A673 (cell line): ENCODE measurements at regions not wholly inside any gene's neighbourhood (a gene's known extent, or its start where the extent isn't known, plus 50 kb on each side); places are given as distances from the start of the nearest gene placed in this dataset.

Source experiments
- BruUV-seq: library from RNA; stranded (reverse); fragments of 400-500 nt; replicated peaks from 2 replicates; lab custom pipeline; 2021; lab: Mats Ljungman, UMichigan
- CTCF ChIA-PET: fragments of 300-600 bp; sonication (Branson Sonifier 250); formaldehyde crosslinking; loops from one replicate; lab custom pipeline; 2022; ENCODE audit warnings: antibody characterized with exemption; lab: Charles Lee
- POLR2A ChIA-PET: fragments of 300-600 bp; sonication (Branson Sonifier 250); formaldehyde crosslinking; loops from one replicate; lab custom pipeline; 2022; ENCODE audit warnings: antibody characterized with exemption; ENCODE audit not compliant: low non-redundant PET; lab: Charles Lee
- DNase-seq: peaks from one replicate; pipeline ENCODE4 v3.0.0-alpha.2; 2015; ENCODE audit warnings: low spot score
- H3K27ac ChIP-seq: fragments of 200-600 bp; sonication (generic); 2 replicates; pipeline ENCODE4 v1.5.1; 2016; ENCODE audit warnings: mixed run types, low read depth, mild to moderate bottlenecking, mixed read lengths, antibody characterized with exemption, low read length; ENCODE audit not compliant: poor library complexity, severe bottlenecking
- H3K27me3 ChIP-seq: fragments of 200-600 bp; sonication (generic); replicated peaks from 2 replicates; pipeline ENCODE4 v1.6.1; 2017; ENCODE audit warnings: mixed run types, low read depth, mild to moderate bottlenecking, mixed read lengths, antibody characterized with exemption, low read length; ENCODE audit not compliant: insufficient read depth, poor library complexity
- H3K36me3 ChIP-seq: fragments of 200-600 bp; sonication (generic); 2 replicates; pipeline ENCODE4 v1.6.1; 2016; ENCODE audit warnings: mixed run types, mild to moderate bottlenecking, mixed read lengths, antibody characterized with exemption, low read length; ENCODE audit not compliant: insufficient read depth, poor library complexity, severe bottlenecking
- H3K4me1 ChIP-seq: fragments of 200-600 bp; sonication (generic); 2 replicates; pipeline ENCODE4 v1.6.1; 2017; ENCODE audit warnings: mixed run types, mild to moderate bottlenecking, mixed read lengths, antibody characterized with exemption, low read length; ENCODE audit not compliant: insufficient read depth, poor library complexity, severe bottlenecking
- H3K4me3 ChIP-seq: fragments of 200-600 bp; sonication (generic); 2 replicates; pipeline ENCODE4 v1.5.1; 2016; ENCODE audit warnings: low read depth, mixed run types, mild to moderate bottlenecking, mixed read lengths, low read length; ENCODE audit not compliant: poor library complexity, severe bottlenecking
- H3K9me3 ChIP-seq: fragments of 200-600 bp; sonication (generic); 2 replicates; pipeline ENCODE4 v1.6.1; 2016; ENCODE audit warnings: mixed run types, low read depth, mild to moderate bottlenecking, mixed read lengths, antibody characterized with exemption, low read length; ENCODE audit not compliant: poor library complexity, severe bottlenecking
- CTCF ChIP-seq: fragments of 300-800, 200-600 bp; sonication (generic); conservative IDR thresholded peaks from 2 replicates; pipeline ENCODE4 v1.5.1; 2017; ENCODE audit warnings: low read depth, mild to moderate bottlenecking, antibody characterized with exemption, low read length, moderate library complexity, mixed read lengths
- EZH2 ChIP-seq: fragments of 200-600 bp; sonication (generic); IDR thresholded peaks from 2 replicates; pipeline ENCODE4 v1.6.1; 2017; ENCODE audit warnings: borderline replicate concordance, low read depth, mild to moderate bottlenecking, mixed read lengths, antibody characterized with exemption, low read length; ENCODE audit not compliant: poor library complexity, severe bottlenecking
- intact Hi-C: fragments of 100-400 bp; cut with micrococcal nuclease; formaldehyde crosslinking; loops from one replicate; pipeline ENCODE4 v1.10.0; 2022; ENCODE audit not compliant: unreplicated experiment

- H3K27me3 ChIP-seq: no peaks in the 10 kb centered on the region
- ChIA-PET CTCF (no interaction called here), POLR2A (no interaction called here)
- DNase-seq: no peak
- no peaks in the 10 kb centered on the region for H3K9me3 ChIP-seq
- no peak for TF ChIP-seq CTCF
- TF ChIP-seq EZH2: no peak
- intact Hi-C loops: no loop called here
- H3K4me1 ChIP-seq: no peaks in the 10 kb centered on the region
- no TSS peak for BruUV-seq
- H3K27ac ChIP-seq: no peak overlapping the region
- no peaks in the 10 kb centered on the region for H3K36me3 ChIP-seq
- no peak overlapping the region for H3K4me3 ChIP-seq
Measured at GRCh38 chr1:222919478-222919865, 104.6 kb downstream of the DISP1 start.

GRCh38 chr1:222920169-222920568, 105.3 kb downstream of the DISP1 start:
- no TSS peak for BruUV-seq
- H3K4me3 ChIP-seq: no peak overlapping the region

GRCh38 chr1:222921945-222922344, 107.1 kb downstream of the DISP1 start:
- no TSS peak for BruUV-seq
- intact Hi-C loops: no loop called here
- POLR2A ChIA-PET: no interaction called here

More at GRCh38 chr1:222920169-222920568, 105.3 kb downstream of the DISP1 start:
- POLR2A ChIA-PET: no interaction called here
- TF ChIP-seq EZH2: no peak
- TF ChIP-seq CTCF: no peak
- intact Hi-C loops: no loop called here
- no peaks in the 10 kb centered on the region for H3K36me3 ChIP-seq
- H3K4me1 ChIP-seq: no peaks in the 10 kb centered on the region
- no peak for DNase-seq
- no peaks in the 10 kb centered on the region for H3K27me3 ChIP-seq
- no peaks in the 10 kb centered on the region for H3K9me3 ChIP-seq
- CTCF ChIA-PET: no interaction called here
- no peak overlapping the region for H3K27ac ChIP-seq

More at GRCh38 chr1:222921945-222922344, 107.1 kb downstream of the DISP1 start:
- TF ChIP-seq EZH2 (no peak), CTCF (no peak)
- no peaks in the 10 kb centered on the region for H3K4me1 ChIP-seq
- DNase-seq: no peak
- H3K36me3 ChIP-seq: no peaks in the 10 kb centered on the region
- H3K4me3 ChIP-seq: no peak overlapping the region
- CTCF ChIA-PET: no interaction called here
- no peak overlapping the region for H3K27ac ChIP-seq
- H3K9me3 ChIP-seq: no peaks in the 10 kb centered on the region
- H3K27me3 ChIP-seq: no peaks in the 10 kb centered on the region
